GM19351 (cell line): ENCODE measurements at regions not wholly inside any gene's neighbourhood (a gene's known extent, or its start where the extent isn't known, plus 50 kb on each side); places are given as distances from the start of the nearest gene placed in this dataset.
"Not testable (repeated sequence)": the region's sequence is repeated elsewhere in the genome, so short reads cannot be mapped to it uniquely, and the experiment has no call there.

Source experiments
- ATAC-seq: cut with Tn5 transposase; IDR thresholded peaks from one replicate; pipeline ENCODE4 v1.9.1; 2021; ENCODE audit warnings: mild to moderate bottlenecking, moderate library complexity; ENCODE audit not compliant: unreplicated experiment

DNA sequence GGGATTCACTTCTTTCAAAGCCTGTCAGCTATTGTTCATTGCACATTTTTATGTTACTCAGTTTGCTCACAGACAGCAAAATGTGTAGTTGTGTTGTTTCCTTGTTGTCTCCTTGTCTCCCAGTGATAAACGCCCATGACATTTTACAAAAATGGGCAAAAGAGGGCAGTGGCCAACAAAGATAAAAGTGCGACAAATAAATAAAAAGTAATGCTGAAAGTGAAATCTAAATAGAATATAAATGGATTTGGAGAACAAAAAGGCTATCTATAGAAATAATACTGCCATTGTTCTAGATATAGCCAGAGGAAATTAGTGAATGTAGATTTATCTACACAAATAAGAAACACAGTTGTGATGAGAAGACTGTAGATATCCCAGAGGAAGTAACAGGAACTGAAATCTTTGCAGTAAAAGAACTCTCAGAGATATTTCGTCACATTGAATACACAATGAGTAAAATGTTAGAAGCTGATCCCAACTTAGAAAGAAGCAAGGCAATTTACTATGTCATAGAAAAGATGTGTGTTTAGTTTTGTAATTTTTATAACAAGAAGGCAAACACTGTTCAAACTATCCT, 1186.2 kb upstream of the FAM98A start:
- ATAC-seq: no peak

- ATAC-seq: no peak
Observed at GRCh38 chr2:34784701-34785100, 1185.6 kb upstream of the FAM98A start.

DNA sequence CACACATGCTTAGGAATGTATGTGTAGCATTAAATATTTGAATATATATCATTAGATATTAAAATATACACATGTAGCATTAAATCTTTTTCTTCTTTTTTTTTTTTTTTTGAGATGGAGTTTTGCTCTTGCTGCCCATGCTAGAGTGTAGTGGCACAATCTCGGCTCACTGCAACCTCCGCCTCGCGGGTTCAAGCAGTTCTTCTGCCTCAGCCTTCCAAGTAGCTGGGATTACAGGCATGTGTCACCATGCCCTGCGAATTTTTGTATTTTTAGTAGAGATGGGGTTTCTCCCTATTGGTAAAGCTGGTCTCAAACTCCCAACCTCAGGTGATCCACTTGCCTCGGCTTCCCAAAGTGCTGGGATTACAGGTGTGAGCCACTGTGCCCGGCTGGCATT, 1151.6 kb upstream of the FAM98A start:
- ATAC-seq: not testable (repeated sequence)

DNA sequence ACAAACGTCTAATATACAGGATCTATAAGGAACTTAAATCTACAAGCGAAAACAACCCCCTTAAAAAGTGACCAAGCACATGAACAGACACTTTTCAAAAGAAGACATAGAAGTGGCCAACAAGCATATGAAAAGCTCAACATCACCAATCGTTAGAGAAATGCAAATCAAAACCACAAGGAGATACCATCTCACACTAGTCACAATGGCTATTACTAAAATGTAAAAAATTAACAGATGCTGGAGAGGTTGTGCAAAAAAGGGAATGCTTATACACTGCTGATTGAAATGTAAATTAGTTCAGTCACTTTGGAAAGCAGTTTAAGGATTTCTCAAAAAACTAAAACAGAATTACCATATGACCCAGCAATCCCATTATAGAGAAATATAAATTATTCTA, 1148.5 kb upstream of the FAM98A start:
- no peak for ATAC-seq

- no peak for ATAC-seq
Observed at GRCh38 chr2:34738691-34739090, 1139.6 kb upstream of the FAM98A start.

GRCh38 chr2:34737146-34737545, 1138.0 kb upstream of the FAM98A start:
- no peak for ATAC-seq

DNA sequence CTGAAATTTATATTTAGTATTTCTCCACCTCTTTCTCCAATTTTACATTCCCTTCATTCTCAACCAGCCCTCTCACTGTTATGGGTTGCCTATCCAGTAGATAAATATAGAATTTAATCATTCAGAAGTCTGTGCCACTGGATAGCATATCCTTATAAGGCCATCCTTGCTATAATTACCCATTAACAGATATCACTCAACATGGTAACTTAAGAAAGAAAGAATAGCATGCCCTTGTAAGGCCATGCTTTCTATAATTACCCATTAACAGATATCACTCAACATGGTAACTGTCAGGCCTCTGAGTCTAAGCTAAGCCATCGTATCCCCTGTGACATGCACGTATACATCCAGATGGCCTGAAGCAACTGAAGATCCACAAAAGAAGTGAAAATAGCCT, 1137.4 kb upstream of the FAM98A start:
- no peak for ATAC-seq

GRCh38 chr2:34734662-34735061, 1135.6 kb upstream of the FAM98A start:
- ATAC-seq: no peak

GRCh38 chr2:34734042-34734441, 1134.9 kb upstream of the FAM98A start:
- no peak for ATAC-seq

GRCh38 chr2:34731292-34731691, 1132.2 kb upstream of the FAM98A start:
- no peak for ATAC-seq

GRCh38 chr2:34729845-34730244, 1130.7 kb upstream of the FAM98A start:
- no peak for ATAC-seq

GRCh38 chr2:34724107-34724506, 1125.0 kb upstream of the FAM98A start:
- ATAC-seq: no peak

- ATAC-seq: no peak
Observed at GRCh38 chr2:34723683-34724082, 1124.6 kb upstream of the FAM98A start.

DNA sequence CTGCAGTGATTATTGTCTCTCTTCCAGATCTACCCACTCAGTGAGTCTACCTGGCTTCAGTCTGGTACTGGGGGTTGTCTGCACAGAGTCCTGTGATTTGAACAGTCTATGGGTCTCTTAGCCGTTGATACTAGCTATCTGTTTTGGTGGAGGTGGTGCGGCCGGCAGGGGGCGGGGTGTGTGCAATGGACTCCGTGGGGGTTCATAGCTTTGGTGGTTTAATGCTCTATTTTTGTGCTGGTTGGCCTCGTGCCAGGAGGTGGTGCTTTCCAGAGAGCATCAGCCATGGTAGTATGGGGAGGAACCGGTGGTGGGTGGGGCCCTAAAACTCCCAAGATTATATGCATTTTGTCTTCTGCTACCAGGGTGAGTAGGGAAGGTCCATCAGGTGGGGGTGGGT, 1120.1 kb upstream of the FAM98A start:
- no peak for ATAC-seq

- ATAC-seq: no peak
Observed at GRCh38 chr2:34705551-34706247, 1106.6 kb upstream of the FAM98A start.

DNA sequence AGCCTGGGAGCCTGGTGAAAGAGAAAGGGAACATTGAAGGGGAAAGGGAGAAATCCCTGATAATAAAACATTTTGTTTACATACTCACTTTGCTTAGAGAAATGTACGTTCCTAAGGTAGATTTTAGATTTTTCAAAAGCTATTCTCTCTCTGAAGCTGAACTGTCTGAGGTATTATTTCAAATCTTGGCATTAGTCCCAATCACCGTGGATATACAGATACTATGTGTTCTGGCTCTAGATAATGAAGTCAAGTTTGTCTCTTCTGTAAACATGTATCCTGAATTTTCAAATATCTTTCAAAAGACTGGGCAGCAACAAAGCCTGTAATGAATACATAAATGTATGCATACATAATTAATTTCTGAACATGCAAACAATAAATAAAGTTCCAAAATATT, 1104.2 kb upstream of the FAM98A start:
- ATAC-seq: no peak

- ATAC-seq: not testable (repeated sequence)
Observed at GRCh38 chr2:34702391-34702790, 1103.3 kb upstream of the FAM98A start.

- ATAC-seq: not testable (repeated sequence)
Observed at GRCh38 chr2:34677591-34677990, 1078.5 kb upstream of the FAM98A start.

- not testable (repeated sequence) for ATAC-seq
Observed at GRCh38 chr2:34677119-34677531, 1078.0 kb upstream of the FAM98A start.

- no peak for ATAC-seq
Observed at GRCh38 chr2:34670482-34670881, 1071.4 kb upstream of the FAM98A start.

DNA sequence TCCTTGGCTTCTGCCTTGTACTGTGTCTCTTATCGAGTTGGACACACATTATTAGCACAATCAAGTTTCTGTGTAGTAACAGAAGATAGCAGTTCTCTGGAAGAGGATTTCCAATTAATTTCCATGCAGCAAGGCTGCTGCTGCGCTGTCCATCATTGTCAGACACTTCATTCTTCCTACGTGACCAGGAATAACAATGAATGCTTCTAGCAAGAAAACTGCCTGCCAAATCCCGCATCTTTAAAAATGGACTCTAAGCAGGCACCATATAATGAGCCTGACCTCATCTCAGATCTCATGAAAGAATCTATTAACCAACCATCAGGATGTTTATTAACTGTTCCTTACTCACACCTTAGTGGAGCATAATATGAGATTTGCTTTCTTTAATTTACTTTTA, 1067.7 kb upstream of the FAM98A start:
- no peak for ATAC-seq

- ATAC-seq: no peak
Observed at GRCh38 chr2:34664266-34664665, 1065.2 kb upstream of the FAM98A start.

GRCh38 chr2:34663314-34663713, 1064.2 kb upstream of the FAM98A start:
- no peak for ATAC-seq
